ENCODE measurements at regions not wholly inside any gene's neighbourhood (a gene's known extent, or its start where the extent isn't known, plus 50 kb on each side); places are given as distances from the start of the nearest gene placed in this dataset.
"Not testable (repeated sequence)": the region's sequence is repeated elsewhere in the genome, so short reads cannot be mapped to it uniquely, and the experiment has no call there.

- no peak for DNase-seq
Measured at GRCh38 chr2:133977405-133977804, 276.5 kb upstream of the MGAT5 start.

- no peak for DNase-seq
Measured at GRCh38 chr2:133982256-133982655, 271.6 kb upstream of the MGAT5 start.

GRCh38 chr2:133985563-133985962, 268.3 kb upstream of the MGAT5 start:
- DNase-seq = no peak

- DNase-seq = no peak
Measured at GRCh38 chr2:133986081-133986837, 267.6 kb upstream of the MGAT5 start.

GRCh38 chr2:133986881-133987795, 266.7 kb upstream of the MGAT5 start:
- DNase-seq = no peak

- no peak for DNase-seq
Measured at GRCh38 chr2:133988316-133988891, 265.5 kb upstream of the MGAT5 start.

GRCh38 chr2:133991606-133992168, 262.2 kb upstream of the MGAT5 start:
- no peak for DNase-seq

- DNase-seq = no peak
Measured at GRCh38 chr2:133992454-133992853, 261.4 kb upstream of the MGAT5 start.

GRCh38 chr2:133993160-133993559, 260.7 kb upstream of the MGAT5 start:
- no peak for DNase-seq

GRCh38 chr2:133998726-133999125, 255.1 kb upstream of the MGAT5 start:
- not testable (repeated sequence) for DNase-seq

- no peak for DNase-seq
Measured at GRCh38 chr2:134002391-134002790, 251.5 kb upstream of the MGAT5 start.

- DNase-seq = no peak
Measured at GRCh38 chr2:134002921-134003320, 251.0 kb upstream of the MGAT5 start.

- DNase-seq = no peak
Measured at GRCh38 chr2:134004467-134004866, 249.4 kb upstream of the MGAT5 start.

- no peak for DNase-seq
Measured at GRCh38 chr2:134008837-134009236, 245.0 kb upstream of the MGAT5 start.

- DNase-seq = no peak
Measured at GRCh38 chr2:134009440-134009839, 244.4 kb upstream of the MGAT5 start.

GRCh38 chr2:134009906-134010305, 244.0 kb upstream of the MGAT5 start:
- not testable (repeated sequence) for DNase-seq

GRCh38 chr2:134011936-134012586, 241.8 kb upstream of the MGAT5 start:
- DNase-seq = no peak

- DNase-seq = no peak
Measured at GRCh38 chr2:134014196-134014960, 239.5 kb upstream of the MGAT5 start.

GRCh38 chr2:134019871-134020270, 234.0 kb upstream of the MGAT5 start:
- no peak for DNase-seq

GRCh38 chr2:134020608-134021007, 233.3 kb upstream of the MGAT5 start:
- no peak for DNase-seq

GRCh38 chr2:134021830-134022524, 231.9 kb upstream of the MGAT5 start:
- DNase-seq = no peak

All from occipital lobe (tissue), 1 donor.